Panc1 (cell line): ENCODE measurements at regions not wholly inside any gene's neighbourhood (a gene's known extent, or its start where the extent isn't known, plus 50 kb on each side); places are given as distances from the start of the nearest gene placed in this dataset.

Experiments used
- CTCF ChIP-seq: fragments of 450-650 bp; IDR thresholded peaks from 2 replicates; pipeline ENCODE4 v1.5.1; 2017; ENCODE audit warnings: mild to moderate bottlenecking
- REST ChIP-seq, 2 experiments: IDR thresholded peaks; 2 replicates each; pipeline ENCODE4 v1.6.1; 2011 to 2012; ENCODE audit warnings: low read depth in 2 of 2, control low read depth in 1 of 2, low read length in 1 of 2, mild to moderate bottlenecking in 1 of 2, moderate library complexity in 1 of 2; ENCODE audit not compliant: insufficient read depth in 1 of 2
- TCF7L2 ChIP-seq: IDR thresholded peaks from 2 replicates; pipeline ENCODE4 v1.6.1; 2011; ENCODE audit warnings: mild to moderate bottlenecking, low read depth, low read length, inconsistent platforms

- TF ChIP-seq CTCF: no peak
- no peak for TF ChIP-seq TCF7L2
- TF ChIP-seq REST (IDR thresholded peaks at IDR 0.05; ENCODE audit: insufficient read depth in 1 of 2, low read depth in 2 of 2, low read length in 1 of 2): no peak
Measured at GRCh38 chr4:71237641-71238040, 101.2 kb upstream of the SLC4A4 start.
